ENCODE measurements at regions not wholly inside any gene's neighbourhood (a gene's known extent, or its start where the extent isn't known, plus 50 kb on each side); places are given as distances from the start of the nearest gene placed in this dataset.
"Not testable (repeated sequence)": the region's sequence is repeated elsewhere in the genome, so short reads cannot be mapped to it uniquely, and the experiment has no call there.

DNA sequence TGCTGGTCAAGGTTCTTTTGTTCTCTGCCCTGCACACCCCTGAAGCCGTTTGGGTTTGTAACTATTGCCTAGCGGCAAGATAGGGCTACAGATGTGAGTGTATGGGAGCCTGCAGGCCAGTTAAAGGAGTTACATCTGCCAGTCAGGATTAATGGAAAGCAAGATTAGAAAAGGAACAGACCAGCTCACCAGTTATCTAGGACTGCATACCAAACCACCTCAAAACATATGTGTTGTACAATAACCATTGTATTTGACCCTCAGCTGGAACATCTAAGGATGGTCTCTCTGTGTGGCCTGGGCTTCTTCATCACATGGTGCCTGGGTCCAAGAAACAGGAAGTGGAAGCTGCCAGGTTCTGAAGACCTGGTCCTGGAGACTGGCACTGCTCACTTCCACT lies 52.5 kb upstream of the FBXO28 start:
- no peak for DNase-seq

DNA sequence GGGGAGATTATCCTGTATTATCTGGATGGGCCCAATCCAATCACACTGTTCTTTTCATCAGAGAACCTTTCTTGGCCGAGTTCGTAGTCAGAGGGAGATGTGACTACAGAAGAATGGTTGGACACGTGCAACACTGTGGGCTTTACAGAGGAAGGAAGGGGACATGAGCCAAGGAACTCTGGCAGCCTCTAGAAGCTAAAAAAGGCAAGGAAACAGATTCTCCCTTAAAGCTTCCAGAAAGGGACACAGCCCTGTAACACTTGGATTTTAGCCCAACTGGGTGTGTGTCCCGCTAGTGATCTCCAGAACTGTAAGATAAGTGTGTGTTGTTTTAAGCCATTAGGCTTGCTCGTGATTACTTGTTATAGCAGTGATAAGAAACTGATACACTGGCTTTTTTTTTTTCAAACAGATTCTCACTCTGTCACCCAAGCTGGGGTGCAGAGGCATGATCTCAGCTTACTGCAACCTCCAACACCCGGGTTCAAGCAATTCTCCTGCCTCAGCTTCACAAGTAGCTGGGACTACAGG lies 53.9 kb upstream of the FBXO28 start:
- no peak for DNase-seq

DNA sequence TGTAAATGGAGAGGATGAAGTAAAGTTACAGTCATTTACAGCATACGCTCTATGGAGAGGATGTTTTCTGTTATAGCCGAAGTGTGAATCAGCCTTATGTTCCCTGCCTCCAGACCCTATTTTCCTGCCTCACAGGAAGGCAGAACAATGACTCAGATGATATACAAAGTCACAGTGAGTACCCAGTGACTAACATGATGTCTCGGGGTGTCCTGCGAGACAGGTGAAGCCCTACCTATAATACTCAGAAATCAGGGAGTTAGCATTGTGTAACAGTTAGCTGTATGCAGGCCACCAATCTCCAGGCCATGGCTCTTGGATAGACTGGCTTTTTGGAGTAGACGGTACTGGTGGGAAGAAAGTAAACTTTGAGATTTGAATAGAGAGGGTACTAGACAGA lies 55.6 kb upstream of the FBXO28 start:
- no peak for DNase-seq

DNA sequence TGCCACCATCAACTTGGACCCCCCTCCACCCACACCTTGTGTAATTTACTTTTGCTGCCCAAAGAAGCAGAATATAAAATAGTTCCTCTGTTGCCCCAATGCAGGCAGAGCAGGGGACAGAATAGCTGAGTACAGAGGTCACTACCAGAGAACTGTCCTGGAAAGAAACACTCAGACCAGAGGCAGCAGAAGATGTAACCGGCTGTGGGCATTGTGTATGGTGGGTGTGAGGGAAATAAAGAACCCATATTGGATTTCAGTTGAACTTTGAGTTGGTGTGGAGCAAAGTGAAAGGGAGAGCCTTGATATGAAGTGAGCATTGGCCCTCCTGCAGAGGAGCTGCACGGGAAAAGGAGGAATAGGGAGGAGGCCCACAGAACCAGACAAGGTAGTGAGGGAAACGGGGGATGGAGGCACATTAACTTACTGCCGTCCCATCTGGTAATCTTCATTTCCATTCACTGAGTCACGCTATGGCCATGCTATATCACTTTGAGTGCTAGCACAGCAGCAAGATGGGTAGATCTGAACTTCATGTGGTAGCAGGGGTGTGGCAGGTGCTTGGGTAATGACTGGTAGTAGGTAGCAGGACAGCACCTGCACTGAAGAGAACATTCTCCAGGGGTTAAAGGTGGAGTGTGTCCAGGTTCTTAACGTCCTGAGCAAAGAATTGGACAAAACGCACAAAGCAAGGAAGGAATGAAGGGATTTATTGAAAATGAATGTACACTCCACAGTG lies 56.3 kb upstream of the FBXO28 start:
- DNase-seq, result no peak

DNA sequence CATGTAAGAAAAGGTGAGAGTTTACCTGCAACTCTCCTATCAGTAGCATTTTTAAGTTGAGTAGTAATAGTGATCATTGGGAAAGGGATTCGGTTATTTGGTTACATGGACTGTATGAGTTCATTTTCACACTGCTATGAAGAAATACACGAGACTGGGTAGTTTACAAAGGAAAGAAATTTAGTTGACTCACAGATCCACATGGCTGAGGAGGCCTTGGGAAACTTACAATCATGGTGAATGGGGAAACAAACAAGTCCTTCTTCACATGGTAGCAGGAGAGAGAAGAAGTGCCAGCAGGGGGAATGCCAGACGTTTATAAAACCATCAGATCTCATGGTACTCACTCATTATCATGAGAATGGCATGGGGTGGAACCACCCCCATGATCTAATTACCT lies 59.3 kb upstream of the FBXO28 start:
- no peak for DNase-seq

DNA sequence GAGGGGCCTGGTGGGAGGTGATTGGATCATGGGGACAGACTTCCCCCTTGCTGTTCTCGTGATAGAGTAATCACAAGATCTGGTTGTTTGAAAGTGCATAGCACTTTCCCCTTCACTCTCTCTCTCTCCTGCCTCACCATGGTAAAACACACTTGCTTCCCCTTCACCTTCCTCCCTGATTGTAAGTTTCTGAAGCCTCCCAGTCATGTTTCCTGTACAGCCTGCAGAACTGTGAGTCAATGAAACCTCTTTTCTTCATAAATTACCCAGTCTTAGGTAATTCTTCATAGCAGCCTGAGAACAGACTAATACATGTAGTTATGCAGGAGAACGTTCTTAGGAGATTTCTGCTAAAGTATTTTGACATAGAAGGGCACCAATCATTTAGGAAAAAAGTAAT lies 59.9 kb upstream of the FBXO28 start:
- DNase-seq, result no peak

DNA sequence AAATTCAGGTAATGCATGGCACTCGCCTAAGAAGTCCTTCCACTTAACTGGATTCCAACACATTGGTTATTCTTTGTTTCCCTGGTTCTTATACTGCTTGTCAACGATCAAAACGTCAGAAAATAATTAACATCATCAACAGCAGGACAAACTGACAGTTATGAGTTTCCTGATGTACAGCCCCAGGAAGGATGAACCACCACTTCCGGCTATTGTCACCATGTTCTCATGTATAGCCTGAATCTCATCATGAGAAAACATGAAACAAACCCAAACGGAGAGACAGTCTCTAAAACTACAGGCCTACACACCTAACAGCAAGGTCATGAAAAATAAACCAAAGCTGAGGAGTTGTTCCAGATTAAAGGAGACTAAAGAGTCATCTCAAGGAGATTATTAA lies 60.5 kb upstream of the FBXO28 start:
- DNase-seq, result no peak

DNA sequence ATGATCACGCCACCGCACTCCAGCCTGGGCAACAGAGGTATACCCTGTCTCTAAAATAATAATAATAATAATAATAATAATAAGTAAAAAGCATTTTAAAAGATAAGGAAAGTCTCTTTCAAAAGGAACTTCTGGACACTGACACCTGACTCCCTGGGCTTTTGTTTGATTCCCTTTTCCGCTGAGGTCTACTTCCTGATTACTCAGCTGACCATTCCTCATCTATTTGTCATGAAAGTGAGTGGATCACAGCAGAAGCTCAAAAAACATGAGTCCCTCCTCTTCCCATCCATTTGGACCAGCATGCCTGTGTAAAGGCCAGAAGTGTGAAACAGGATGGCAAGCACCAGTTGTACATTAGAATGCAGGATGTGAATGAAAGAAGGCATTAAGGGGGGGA lies 61.1 kb upstream of the FBXO28 start:
- DNase-seq, result no peak

DNA sequence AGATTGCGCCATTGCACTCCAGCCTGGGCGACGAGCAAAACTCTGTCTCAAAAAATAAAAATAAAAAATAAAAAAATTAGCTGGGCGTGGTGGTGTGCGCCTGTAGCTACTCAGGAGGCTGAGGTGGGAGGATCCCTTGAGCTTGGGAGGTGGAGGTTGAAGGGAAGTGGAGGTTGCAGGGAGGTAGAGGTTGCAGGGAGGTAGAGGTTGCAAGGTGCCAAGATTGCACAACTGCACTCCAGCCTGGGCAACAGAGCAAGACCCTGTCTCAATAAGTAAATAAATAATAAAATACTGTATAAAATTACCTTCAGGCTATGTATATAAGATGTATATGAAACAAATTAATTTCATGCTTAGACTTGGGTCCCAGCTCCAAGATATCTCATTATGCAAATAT lies 62.1 kb upstream of the FBXO28 start:
- DNase-seq, result not testable (repeated sequence)

DNA sequence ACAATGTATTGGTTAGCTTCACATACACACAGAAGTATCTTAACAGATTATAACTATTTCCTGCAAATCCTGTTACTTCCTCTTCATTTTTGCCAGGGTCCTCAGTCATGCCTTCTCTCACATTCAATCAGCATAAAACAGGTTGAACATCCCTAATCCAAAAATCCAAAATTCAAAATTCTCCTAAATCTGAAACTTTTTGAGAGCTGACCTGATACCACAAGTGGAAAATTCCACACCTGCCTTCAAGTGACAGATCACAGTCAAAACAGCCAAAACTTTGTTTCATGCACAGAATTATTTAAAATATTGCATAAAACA lies 62.9 kb upstream of the FBXO28 start:
- no peak for DNase-seq

DNA sequence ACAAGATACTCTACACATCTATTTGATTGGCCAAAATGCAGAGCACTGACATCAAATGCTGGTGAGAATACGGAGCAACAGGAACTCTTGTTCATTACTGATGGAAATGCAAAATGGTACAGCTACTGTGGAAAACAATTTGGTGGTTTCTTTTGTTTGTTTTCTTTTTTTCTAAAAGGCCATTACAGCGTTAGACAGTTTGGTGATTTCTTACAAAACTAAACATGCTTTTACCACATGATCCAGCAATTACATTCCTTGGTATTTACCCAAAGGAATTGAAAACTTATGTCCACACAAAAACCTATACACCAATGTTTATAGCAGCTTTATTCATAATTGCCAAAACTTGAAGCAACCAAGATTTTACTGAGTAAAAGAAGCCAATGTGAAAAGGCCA lies 66.4 kb upstream of the FBXO28 start:
- DNase-seq, result no peak

DNA sequence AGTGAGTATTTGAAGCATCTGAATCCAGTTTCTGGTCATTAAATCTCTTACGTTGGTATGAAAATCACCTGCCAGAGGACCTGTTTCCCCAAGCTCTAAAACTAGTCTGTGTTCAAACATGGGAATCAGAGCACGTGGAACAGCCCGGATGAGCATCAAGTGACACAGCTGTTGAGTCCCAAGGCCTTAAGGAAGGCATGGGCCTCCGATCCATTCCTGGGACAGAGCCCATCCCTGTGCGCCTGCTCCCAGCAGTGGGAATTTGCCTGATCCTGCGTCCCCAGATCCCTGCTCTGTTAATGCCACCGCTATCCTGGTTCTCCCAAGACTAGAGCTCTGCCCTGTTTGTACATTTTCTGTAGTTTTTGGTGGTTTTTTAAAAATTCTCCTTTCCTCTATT lies 68.4 kb upstream of the FBXO28 start:
- no peak for DNase-seq

DNA sequence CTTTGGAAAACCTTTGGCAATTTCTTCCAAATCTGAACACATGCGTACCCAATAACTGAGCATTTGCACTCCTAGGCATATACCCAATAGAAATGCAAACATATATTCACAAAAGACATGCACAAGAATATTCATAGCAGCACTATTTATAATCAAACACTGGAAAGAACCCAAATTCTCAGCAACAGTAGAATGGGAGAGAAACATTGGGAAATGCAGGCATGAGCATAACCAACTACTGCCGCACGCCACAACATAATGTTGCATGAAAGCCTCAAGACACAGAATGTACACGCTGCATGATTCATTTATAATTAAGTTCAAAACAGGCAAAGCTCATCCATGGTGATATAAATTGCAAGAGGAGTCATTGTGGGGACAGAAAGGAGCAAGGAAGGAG lies 69.5 kb upstream of the FBXO28 start:
- DNase-seq, result no peak

DNA sequence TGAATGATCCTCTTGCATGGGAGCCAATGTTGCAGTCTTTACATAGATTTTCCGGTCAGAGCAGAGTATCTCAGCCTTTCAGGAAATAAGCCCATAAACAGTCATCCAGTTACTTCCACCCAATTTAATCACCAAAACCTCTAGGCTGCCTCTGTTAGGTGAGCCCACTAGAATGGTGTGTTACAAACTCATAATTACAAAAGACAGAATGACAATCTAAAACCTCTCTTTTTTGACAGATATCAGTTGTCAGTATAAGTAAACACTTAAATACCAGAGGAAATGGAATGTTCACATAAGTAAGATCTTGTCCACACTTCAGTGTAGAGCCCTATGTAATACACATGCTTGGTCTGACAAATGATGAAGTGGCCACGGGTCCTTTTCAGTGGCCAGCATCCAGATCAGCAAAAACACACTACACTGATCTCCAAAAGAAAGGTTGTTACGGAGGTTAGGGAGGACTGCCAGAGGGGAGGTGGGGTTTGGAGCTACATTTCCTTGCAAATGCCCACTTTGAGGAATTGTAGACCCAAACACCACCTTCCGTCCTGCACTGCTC lies 71.3 kb upstream of the FBXO28 start:
- DNase-seq, result no peak

DNA sequence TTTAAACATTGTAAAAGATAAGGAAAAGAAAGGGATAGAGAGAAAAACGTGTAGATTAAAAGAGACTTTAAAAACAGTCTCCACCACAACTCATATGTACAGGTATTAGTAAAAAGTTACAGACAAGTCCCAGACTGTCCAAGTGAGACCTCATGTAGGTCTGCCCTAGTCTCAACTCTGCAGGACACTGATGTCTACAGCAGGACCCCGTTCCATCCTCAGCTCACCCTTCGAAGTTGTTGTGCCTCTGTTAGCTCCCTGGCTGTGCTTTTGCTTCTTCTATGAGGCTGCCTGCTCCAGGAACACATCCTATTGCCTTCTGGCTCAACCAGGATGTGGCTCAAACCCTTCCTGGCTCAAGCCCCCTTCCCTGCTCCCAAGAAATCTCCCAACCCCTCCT lies 72.9 kb upstream of the FBXO28 start:
- DNase-seq, result no peak

DNA sequence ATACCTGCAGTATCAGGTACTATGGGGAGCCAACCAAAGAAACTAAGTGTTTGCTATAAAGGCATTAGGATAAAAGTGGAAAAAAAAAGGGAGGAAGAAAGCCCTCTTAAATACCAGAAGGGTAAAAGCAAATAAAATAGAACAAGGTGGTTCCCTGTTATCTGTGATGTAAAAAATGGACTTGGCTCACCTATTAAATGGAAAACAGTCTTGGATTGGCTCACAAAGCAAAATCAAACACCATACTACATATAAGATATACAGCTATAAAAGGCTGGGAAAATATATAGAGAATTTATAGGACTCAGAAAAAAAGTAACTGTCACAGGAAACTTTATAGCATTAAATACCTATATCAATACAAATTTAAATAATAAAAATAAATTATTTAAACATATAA lies 73.5 kb upstream of the FBXO28 start:
- DNase-seq, result not testable (repeated sequence)

DNA sequence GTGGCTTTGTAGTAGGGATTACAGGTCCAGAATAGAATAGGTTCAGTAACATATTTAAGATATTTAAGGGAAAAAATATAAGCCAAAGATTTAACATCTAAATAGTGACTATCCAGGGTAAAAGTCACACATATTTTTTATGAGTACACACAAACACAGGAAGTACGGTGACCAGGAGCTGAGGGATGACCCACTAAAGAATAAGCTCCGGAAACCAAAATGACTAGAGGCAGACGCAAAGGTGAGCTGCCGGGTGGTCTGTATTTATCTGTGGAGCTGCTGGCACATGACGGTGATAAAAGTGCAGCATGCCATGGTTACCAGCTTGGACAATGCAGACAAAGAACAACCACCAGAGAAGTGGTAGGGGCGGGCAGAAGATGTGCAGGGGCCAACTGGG lies 73.9 kb upstream of the FBXO28 start:
- DNase-seq, result not testable (repeated sequence)

DNA sequence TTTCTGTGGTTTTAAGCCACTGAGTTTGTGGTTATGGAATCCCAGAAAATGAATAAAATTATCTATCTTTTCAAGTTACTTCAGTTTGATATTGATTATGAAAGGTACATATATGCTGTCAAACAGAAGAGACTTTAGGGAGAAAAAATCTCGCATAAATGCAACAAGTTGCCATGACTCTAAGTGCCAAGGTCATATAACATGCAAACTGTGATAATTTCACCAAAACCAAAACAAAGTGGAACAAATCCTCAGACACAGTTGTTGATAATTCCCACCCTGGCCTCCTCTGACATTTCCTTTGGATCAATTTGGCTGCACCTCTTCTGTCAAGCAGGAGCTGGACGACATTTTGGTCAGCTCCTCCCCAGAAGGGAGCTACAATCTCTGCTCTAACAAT lies 75.1 kb upstream of the FBXO28 start:
- DNase-seq, result not testable (repeated sequence)

DNA sequence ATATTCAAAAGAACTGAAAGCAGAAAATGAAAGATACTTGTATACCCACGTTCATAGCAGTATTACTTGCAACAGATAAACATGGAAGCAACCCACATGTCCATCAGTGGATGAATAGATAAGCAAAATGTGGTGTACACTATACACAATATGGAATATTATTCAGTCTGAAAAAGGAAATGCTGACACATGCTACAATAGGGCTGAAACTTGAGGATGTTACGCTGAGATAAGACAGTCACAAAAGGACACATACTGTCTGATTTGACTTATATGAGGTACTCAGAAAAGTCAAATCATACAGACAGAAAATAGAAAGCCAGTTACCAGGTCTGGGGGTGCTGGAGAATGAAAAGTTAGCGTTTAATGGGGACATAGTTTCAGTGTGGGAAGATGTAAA lies 76.5 kb upstream of the FBXO28 start:
- DNase-seq, result not testable (repeated sequence)

DNA sequence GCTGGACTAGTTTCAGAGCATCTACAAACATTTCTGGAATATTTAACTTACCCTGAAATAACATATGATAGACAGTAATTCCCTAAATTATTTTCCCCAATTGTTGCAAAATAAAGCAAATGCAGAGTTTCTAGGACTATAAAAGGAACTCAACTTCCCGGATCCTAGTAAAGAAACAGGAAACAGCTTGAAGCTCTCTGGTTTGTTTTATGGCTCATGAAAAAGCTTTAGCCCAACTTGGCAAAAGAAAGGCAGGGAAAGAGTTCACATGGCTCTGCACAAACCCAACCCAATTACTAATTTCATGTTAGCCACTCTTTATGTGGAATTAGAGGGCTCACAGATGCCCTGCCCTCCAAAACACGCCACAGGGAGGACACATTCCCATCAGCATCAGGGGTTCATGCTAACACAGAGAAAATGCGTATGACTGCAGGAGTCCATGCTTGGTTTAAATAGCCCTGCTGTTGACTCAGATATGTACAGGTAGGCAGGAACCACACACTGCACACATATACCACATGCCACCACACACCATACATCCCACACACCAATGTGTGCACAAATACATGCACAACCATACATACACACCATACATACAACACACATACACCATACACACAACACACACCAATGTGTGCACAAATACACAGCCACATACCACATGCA lies 81.2 kb upstream of the FBXO28 start:
- DNase-seq, result not testable (repeated sequence)

DNA sequence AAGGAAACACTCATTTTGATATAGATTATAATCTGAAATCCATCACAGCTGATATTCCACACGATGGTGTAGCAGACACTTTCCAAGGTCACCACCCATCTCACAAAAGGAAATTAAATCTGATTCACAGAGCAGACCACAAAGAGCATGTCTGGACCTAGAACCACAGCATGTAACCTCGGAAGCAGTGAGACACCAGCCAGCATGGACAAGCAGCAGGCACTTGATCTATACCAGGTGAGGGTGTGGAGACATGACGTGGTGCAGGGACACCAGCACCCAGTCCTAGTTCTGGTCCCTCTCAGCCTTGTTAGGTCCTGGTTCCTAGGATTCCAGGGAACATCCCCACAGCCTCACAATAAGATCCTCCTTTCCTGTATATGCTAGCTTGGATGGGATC lies 81.9 kb upstream of the FBXO28 start:
- not testable (repeated sequence) for DNase-seq

DNA sequence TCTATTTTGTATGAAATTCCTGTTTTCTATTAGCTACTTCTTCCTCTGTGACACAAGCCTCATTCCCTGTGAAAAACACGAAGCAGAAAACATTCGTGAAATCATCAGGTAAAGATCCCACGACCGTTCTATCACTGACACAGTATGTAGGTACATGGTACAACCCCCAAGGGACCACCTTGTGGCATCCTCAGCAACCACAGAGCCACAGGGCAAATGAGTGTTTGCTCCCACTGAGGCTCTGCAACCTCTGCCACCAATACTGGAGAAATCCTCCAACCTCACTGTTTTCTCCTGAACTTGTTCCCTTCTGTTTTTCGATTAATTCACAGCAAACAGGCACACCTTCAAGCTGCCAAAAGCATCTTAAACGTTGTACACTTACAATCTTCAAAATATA lies 83.7 kb upstream of the FBXO28 start:
- not testable (repeated sequence) for DNase-seq

DNA sequence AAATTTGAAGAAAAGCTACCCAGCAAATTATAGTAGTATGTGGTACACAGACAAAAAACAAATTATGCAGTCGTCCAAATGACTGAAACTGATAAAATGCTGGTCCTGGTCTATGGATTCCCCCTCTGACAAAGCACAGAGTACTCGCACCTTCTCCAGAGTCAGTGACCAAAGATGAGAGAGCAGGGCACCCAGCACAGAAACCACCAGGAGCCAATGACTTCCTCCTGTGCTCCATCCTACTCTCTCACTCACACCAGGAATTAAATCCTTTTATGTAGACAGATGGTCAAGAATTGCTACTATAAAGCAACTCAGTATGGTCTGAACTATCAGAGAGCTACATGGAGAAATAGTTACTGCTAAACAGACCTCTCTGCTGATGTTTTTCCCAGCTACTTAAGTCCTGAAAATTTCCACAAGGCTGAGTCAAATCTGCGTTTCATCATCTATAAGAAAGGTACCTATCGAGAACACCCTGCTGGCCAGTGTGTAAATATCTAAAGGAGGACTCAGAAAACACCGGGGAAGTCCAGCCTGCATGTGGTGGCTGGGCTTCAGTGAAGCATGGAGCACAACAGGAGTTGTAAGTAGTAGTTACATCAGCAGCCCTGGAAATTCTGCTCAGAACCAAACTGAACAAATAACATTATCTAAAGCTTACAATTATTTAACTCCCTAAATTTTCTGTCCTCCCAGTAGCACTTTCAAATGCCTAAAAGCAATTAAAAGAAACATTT lies 84.5 kb upstream of the FBXO28 start:
- not testable (repeated sequence) for DNase-seq

DNA sequence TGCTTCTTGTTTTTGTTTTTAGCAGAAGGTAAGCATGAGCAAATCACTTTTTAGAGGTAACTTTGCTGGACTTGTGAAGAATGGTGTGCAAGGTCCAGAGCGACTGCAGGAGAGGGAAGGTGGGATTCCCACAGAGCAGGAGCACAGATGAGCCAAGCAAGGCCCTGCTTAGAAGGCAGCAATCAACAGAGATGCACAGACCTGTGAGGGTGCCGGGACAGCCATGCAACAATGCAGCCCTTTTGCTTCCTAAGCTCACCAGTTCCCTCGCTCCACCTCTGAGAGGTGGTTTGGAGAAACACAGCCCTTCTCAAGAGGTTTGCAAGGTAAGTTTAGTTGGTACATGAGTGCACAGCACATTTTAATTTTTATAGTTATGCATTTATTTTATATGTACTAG lies 85.1 kb upstream of the FBXO28 start:
- DNase-seq, result not testable (repeated sequence)

Data from NCI-H1092 (cell line).